Left lung (tissue), 4 donors: ENCODE measurements at regions not wholly inside any gene's neighbourhood (a gene's known extent, or its start where the extent isn't known, plus 50 kb on each side); places are given as distances from the start of the nearest gene placed in this dataset.

Source experiments
- ATAC-seq: fragments of 200-7000 bp; cut with Tn5 transposase; one replicate; pipeline ENCODE4 v1.9.1; 2020; ENCODE audit warnings: moderate library complexity
- DNase-seq, 4 donors: peaks; one replicate each; pipeline ENCODE4 v3.0.0-alpha.2; 2013 to 2020
- H3K27ac ChIP-seq, 2 donors: fragments of 200-600 bp; sonication (generic) in 1 of 2; one replicate each; pipeline versions ENCODE4 v1.5.0 to v1.8.0; 2020 to 2021
- H3K27me3 ChIP-seq, 2 donors: fragments of 200-600 bp; sonication (generic) in 1 of 2; one replicate each; pipeline versions ENCODE4 v1.5.0 to v1.8.0; 2020 to 2021
- H3K36me3 ChIP-seq, 2 donors: fragments of 200-600 bp; sonication (generic) in 1 of 2; one replicate each; pipeline versions ENCODE4 v1.5.0 to v1.8.0; 2020 to 2021
- H3K4me1 ChIP-seq, 2 donors: fragments of 200-600 bp; one replicate each; pipeline ENCODE4 v1.8.0; 2021
- H3K4me3 ChIP-seq, 2 donors: fragments of 200-600 bp; sonication (generic) in 1 of 2; one replicate each; pipeline versions ENCODE4 v1.5.0 to v1.8.0; 2020 to 2021; ENCODE audit warnings: mild to moderate bottlenecking in 1 of 2
- H3K9me3 ChIP-seq, 2 donors: fragments of 200-600 bp; sonication (generic) in 1 of 2; one replicate each; pipeline versions ENCODE4 v1.5.0 to v1.8.0; 2020 to 2021
- intact Hi-C, 2 donors: fragments of 100-400 bp; cut with DNase I; formaldehyde crosslinking; loops; one replicate each; pipeline versions ENCODE4 v1.11.2 to v1.14.2; 2022
- TF ChIP-seq, protein P1 (sequence below), 2 donors: fragments of 200-600 bp; sonication (generic) in 1 of 2; IDR thresholded peaks; one replicate each; pipeline versions ENCODE4 v1.5.0 to v1.8.0; 2021; ENCODE audit warnings: antibody characterized with exemption in 2 of 2
- donor health status: DM: no; HTN: yes; CAD: no.
- donor health status: DM: no; HTN: no; CAD: no.

DNA sequence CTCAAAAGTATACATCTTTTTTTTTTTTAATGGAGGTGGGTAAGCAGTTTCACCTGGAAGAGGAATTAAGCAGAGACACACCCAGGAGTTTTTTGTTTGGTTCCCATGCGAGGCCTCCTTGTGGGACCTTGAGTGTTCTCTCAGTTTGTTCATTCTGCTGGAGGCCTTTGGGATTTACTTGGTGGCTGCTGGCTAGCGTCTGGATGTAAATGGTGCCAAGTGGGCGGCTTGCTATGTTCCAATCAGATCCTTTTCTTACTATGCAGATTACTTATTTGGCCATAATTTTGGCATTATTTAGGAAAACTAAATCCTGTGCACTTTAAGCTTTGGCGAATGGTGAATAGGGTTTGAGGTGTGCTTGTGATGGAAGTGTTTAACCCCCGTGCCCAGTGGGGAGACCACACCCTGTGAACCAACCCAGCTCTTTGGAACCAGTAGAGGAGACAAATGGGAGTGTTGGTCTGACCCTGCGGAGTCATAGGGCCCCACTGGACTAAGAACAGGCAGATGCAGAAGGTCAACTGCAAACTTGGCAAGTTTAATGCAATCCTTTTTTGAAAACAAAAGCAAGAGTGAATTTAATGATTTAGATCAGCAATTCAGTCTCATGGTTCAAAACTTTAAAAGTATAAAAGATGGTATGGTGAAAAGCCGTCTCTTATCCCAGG, 79.4 kb downstream of the EBLN2 start:
- Histone ChIP-seq H3K27me3 (no peaks in the 10 kb centered on the region), H3K4me1 (no peaks in the 10 kb centered on the region), H3K36me3 (no peaks in the 10 kb centered on the region), H3K4me3 (no peak overlapping the region), H3K9me3 (no peaks in the 10 kb centered on the region), H3K27ac (no peak overlapping the region)
- ATAC-seq (no peak), DNase-seq (no peak)
- intact Hi-C loops, result no loop called here
- TF ChIP-seq, protein P1, sequence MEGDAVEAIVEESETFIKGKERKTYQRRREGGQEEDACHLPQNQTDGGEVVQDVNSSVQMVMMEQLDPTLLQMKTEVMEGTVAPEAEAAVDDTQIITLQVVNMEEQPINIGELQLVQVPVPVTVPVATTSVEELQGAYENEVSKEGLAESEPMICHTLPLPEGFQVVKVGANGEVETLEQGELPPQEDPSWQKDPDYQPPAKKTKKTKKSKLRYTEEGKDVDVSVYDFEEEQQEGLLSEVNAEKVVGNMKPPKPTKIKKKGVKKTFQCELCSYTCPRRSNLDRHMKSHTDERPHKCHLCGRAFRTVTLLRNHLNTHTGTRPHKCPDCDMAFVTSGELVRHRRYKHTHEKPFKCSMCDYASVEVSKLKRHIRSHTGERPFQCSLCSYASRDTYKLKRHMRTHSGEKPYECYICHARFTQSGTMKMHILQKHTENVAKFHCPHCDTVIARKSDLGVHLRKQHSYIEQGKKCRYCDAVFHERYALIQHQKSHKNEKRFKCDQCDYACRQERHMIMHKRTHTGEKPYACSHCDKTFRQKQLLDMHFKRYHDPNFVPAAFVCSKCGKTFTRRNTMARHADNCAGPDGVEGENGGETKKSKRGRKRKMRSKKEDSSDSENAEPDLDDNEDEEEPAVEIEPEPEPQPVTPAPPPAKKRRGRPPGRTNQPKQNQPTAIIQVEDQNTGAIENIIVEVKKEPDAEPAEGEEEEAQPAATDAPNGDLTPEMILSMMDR (IDR thresholded peaks at IDR 0.05), result no peak

DNA sequence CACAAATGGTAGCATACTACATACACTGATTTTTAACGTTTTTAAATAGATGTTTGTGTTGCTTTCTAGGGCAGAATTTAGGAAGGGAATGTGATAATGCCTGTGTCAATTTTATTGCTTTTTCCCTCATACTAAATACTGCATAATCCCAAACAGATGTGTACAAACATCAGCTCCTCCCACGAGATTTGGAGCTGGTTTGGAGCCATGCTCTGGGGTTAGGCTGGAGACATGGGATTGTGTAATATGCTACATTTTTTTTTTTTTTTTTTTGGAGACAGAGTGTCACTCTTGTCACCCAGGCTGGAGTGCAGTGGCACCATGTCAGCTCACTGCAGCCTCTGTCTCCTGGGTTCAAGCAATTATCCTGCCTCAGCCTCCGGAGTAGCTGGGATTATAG, 80.1 kb downstream of the EBLN2 start:
- Histone ChIP-seq H3K27me3 (no peaks in the 10 kb centered on the region), H3K36me3 (no peaks in the 10 kb centered on the region), H3K9me3 (no peaks in the 10 kb centered on the region), H3K27ac (no peak overlapping the region), H3K4me1 (no peaks in the 10 kb centered on the region), H3K4me3 (no peak overlapping the region)
- intact Hi-C loops, result no loop called here
- peak in 1 of 4 donors; percentile 24 for DNase-seq
- TF ChIP-seq, protein P1 (IDR thresholded peaks at IDR 0.05), result no peak
- ATAC-seq, result peak; percentile 36

DNA sequence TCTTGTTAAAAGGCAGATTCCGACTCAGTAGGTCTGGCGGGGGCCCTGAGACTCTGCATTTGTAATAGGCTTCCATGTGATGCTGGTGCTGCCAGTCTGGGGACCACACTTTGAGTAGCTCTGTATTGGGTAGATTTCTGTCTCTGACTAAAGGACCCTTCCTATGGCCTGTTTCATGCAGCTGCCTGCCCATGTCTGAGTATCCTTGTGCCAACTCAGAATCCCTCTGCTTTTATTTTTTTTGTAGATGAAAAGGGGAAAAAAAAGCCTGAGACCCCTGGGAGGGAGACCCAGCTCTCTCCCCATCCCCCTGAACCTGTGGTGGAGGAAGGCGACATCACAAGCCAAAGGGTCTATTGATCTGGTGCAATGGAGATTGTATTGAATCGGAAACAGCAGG, 81.9 kb downstream of the EBLN2 start:
- TF ChIP-seq, protein P1 (IDR thresholded peaks at IDR 0.05), result no peak
- ATAC-seq (no peak), DNase-seq (no peak)
- no peaks in the 10 kb centered on the region for H3K9me3 ChIP-seq
- H3K27me3 ChIP-seq, result no peaks in the 10 kb centered on the region
- H3K4me1 ChIP-seq, result no peaks in the 10 kb centered on the region
- H3K36me3 ChIP-seq, result no peaks in the 10 kb centered on the region
- no peak overlapping the region for H3K4me3 ChIP-seq
- no peak overlapping the region for H3K27ac ChIP-seq
- intact Hi-C loops, result no loop called here

DNA sequence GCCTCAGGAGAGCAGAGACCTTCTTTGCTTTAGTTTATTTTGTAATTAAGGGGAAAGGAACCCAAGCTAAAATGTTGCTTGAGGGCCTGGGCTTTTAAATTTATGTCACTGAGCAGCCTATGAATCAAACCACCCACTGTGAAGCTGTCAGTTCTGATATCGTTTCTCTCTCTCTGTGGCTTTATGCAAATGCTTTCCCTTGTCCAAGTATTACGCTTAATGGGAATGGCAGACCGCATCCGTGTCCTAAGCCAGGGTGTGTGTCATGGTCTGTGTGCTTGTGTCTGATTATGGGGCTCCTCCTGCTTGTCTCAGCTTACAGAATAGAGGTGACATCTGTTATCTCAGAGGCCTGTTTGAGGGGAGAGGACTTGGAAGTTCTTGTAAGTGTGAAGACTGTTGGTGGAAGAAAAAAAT, 82.4 kb downstream of the EBLN2 start:
- no peak for DNase-seq
- Histone ChIP-seq H3K27me3 (no peaks in the 10 kb centered on the region), H3K4me3 (no peak overlapping the region), H3K27ac (no peak overlapping the region), H3K36me3 (no peaks in the 10 kb centered on the region), H3K9me3 (no peaks in the 10 kb centered on the region), H3K4me1 (no peaks in the 10 kb centered on the region)
- ATAC-seq, result peak; percentile 54
- TF ChIP-seq, protein P1 (IDR thresholded peaks at IDR 0.05), result no peak
- intact Hi-C loops, result no loop called here

DNA sequence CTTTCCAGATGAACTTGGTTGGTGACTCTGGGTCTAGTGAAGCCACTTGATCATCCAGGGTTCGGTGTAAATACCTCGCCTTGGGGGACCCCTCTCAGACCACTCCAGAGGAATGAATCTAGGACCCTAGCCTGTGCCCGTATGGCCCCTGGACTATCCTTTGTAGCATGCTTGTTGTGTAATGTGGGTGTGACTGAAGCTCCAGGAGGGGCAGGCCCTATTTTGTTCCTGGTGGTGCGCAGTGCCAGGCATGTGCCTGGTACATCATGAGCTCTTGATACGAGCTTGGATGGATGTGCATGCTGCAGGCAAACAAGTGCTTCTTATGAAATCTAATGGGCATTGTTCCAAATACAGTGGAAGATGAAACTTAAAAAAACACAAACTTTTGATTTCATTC, 82.8 kb downstream of the EBLN2 start:
- Histone ChIP-seq H3K4me3 (no peak overlapping the region), H3K9me3 (no peaks in the 10 kb centered on the region), H3K27me3 (no peaks in the 10 kb centered on the region), H3K36me3 (no peaks in the 10 kb centered on the region), H3K27ac (no peak overlapping the region), H3K4me1 (no peaks in the 10 kb centered on the region)
- ATAC-seq (peak; percentile 42), DNase-seq (no peak)
- intact Hi-C loops, result no loop called here
- TF ChIP-seq, protein P1 (IDR thresholded peaks at IDR 0.05), result no peak
